LNCaP clone FGC (cell line): ENCODE measurements at regions not wholly inside any gene's neighbourhood (a gene's known extent, or its start where the extent isn't known, plus 50 kb on each side); places are given as distances from the start of the nearest gene placed in this dataset.
"Not testable (repeated sequence)": the region's sequence is repeated elsewhere in the genome, so short reads cannot be mapped to it uniquely, and the experiment has no call there.

Source experiments
- DNase-seq: peaks from one replicate; pipeline ENCODE4 v3.0.0-alpha.2; 2011; ENCODE audit warnings: low read depth
- H3K4me3 ChIP-seq: 2 replicates; pipeline ENCODE4 v1.5.1; 2011; ENCODE audit warnings: mild to moderate bottlenecking, low read depth, low read length, control low read depth
- CTCF ChIP-seq: IDR thresholded peaks from 2 replicates; pipeline ENCODE4 v1.5.1; 2012; ENCODE audit warnings: mild to moderate bottlenecking; ENCODE audit not compliant: control insufficient read depth, insufficient read depth; ENCODE audit errors: extremely low read depth

- DNase-seq = no peak
- no peak overlapping the region for H3K4me3 ChIP-seq
- TF ChIP-seq CTCF = no peak
These were observed 149.6 kb upstream of the ELL2 start for GRCh38 chr5:96111080-96111756.

GRCh38 chr5:96110300-96110699 lies 148.6 kb upstream of the ELL2 start:
- no peak for DNase-seq
- no peak for TF ChIP-seq CTCF

DNA sequence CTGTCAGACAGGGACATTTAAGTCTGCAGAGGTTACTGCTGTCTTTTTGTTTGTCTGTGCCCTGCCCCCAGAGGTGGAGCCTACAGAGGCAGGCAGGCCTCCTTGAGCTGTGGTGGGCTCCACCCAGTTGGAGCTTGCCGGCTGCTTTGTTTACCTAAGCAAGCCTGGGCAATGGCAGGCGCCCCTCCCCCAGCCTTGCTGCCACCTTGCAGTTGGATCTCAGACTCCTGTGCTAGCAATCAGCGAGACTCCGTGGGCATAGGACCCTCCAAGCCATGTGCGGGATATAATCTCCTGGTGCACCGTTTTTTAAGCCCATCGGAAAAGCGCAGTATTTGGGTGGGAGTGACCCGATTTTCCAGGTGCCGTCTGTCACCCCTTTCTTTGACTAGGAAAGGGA lies 147.0 kb upstream of the ELL2 start:
- peak overlapping the region; percentile 35 for H3K4me3 ChIP-seq

More at GRCh38 chr5:96110300-96110699, 148.6 kb upstream of the ELL2 start:
- no peak overlapping the region for H3K4me3 ChIP-seq

GRCh38 chr5:96103829-96104228 lies 142.2 kb upstream of the ELL2 start:
- not testable (repeated sequence) for DNase-seq, H3K4me3 ChIP-seq

More for the DNA sequence above, 147.0 kb upstream of the ELL2 start:
- DNase-seq = not testable (repeated sequence)

DNA sequence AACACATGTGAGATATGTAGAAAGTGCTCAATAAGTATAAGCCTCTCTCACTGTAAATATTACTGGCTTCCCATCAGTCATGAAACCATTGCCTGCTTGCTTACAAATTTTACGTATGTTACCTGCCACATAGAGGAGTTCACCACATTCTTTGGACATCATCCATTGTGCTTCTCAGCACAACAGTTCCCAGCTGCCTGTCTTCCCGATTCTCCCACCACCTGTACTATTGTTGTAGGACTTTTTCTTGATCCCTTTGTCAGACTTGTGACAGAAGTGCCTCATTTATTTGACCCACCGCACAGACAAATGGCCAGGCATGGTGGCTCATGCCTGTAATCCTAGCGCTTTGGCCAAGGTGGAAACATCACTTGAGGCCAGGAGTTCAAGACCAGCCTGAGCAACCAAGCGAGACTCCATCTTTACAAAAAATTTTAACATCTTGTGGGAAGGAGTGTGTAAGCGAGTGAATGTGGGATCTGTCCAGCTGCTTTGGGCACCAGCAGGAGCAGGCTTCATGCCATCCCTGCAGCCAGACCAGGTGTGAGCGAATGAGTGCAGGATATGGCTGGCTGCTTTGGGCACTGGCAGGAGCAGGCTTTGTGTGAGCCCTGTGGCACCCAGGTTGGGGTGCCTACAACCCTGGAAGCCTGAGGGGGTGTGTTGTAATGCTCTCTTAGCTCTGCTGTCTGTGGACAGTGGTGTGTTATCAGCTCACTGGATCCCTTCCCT lies 139.9 kb upstream of the ELL2 start:
- TF ChIP-seq CTCF = no peak
- no peak overlapping the region for H3K4me3 ChIP-seq
- DNase-seq = no peak

- not testable (repeated sequence) for H3K4me3 ChIP-seq, DNase-seq
These were observed 135.8 kb upstream of the ELL2 start for GRCh38 chr5:96097488-96097887.

GRCh38 chr5:96096724-96097123 lies 135.1 kb upstream of the ELL2 start:
- no peak for TF ChIP-seq CTCF
- no peak for DNase-seq
- no peak overlapping the region for H3K4me3 ChIP-seq

DNA sequence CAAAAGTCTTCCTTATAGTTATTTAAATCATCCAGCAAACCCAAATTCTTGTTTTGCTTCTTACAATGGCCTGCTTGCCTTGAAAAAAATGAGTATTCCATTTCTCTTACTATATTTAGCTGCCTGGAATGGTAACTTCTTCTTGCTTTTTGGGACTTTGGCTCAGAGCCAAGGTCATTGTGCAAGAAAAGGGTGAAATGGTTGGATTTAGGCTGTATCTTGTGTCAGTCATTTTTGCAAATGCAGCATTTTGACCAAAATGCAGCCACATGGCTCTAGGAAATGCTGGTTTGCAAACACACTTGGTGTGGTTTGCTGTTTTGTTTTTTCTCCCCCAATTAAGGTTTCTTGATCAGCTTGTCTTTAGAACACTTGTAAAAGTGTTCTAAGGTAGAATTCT lies 133.3 kb upstream of the ELL2 start:
- H3K4me3 ChIP-seq = no peak overlapping the region
- no peak for DNase-seq
- TF ChIP-seq CTCF = no peak
